ENCODE measurements at regions not wholly inside any gene's neighbourhood (a gene's known extent, or its start where the extent isn't known, plus 50 kb on each side); places are given as distances from the start of the nearest gene placed in this dataset.

GRCh38 chr4:15344041-15344440 is 83.8 kb upstream of the C1QTNF7 start:
- no peak overlapping the region for H2AFZ ChIP-seq (ENCODE audit: insufficient read depth, low read depth, low read length, poor library complexity, severe bottlenecking)
- no peak overlapping the region for H3K27ac Mint-ChIP-seq
- no peaks in the 10 kb centered on the region for H3K9me3 Mint-ChIP-seq
- no peaks in the 10 kb centered on the region for H3K36me3 Mint-ChIP-seq
- no peak overlapping the region for H3K27ac ChIP-seq (ENCODE audit: low read depth in 1 of 2, low read length in 2 of 2)
- H3K4me3 Mint-ChIP-seq: no peak overlapping the region
- H3K4me3 ChIP-seq (replicated peaks in 1 of 3; ENCODE audit: low read depth in 2 of 3, low read length in 3 of 3): no peak overlapping the region
- DNase-seq: no peak
- TF ChIP-seq, protein P1, sequence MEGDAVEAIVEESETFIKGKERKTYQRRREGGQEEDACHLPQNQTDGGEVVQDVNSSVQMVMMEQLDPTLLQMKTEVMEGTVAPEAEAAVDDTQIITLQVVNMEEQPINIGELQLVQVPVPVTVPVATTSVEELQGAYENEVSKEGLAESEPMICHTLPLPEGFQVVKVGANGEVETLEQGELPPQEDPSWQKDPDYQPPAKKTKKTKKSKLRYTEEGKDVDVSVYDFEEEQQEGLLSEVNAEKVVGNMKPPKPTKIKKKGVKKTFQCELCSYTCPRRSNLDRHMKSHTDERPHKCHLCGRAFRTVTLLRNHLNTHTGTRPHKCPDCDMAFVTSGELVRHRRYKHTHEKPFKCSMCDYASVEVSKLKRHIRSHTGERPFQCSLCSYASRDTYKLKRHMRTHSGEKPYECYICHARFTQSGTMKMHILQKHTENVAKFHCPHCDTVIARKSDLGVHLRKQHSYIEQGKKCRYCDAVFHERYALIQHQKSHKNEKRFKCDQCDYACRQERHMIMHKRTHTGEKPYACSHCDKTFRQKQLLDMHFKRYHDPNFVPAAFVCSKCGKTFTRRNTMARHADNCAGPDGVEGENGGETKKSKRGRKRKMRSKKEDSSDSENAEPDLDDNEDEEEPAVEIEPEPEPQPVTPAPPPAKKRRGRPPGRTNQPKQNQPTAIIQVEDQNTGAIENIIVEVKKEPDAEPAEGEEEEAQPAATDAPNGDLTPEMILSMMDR (IDR thresholded peaks at IDR 0.05): no peak
- H3K79me2 ChIP-seq (ENCODE audit: insufficient read depth, low read length): no peaks in the 10 kb centered on the region
- H3K4me1 ChIP-seq (ENCODE audit: control insufficient read depth in 1 of 2, insufficient read depth in 2 of 2, low read length in 2 of 2): peaks cover 1% of the 10 kb centered on the region in 2 donors
- H3K36me3 ChIP-seq (replicated peaks in 1 of 2; ENCODE audit: control insufficient read depth in 1 of 2, insufficient read depth in 2 of 2, low read length in 2 of 2): no peaks in the 10 kb centered on the region
- no peak overlapping the region for H3K9ac ChIP-seq (ENCODE audit: insufficient read depth, low read length, poor library complexity, severe bottlenecking)
- peaks cover under 1% of the 10 kb centered on the region for H3K4me1 Mint-ChIP-seq
- H3K4me2 ChIP-seq (replicated peaks; ENCODE audit: extremely low read depth, low read length, poor library complexity, severe bottlenecking): no peak overlapping the region
- intact Hi-C loops (cut with micrococcal nuclease): no loop called here
- no peaks in the 10 kb centered on the region for H3K27me3 ChIP-seq (ENCODE audit: control insufficient read depth in 2 of 2, insufficient read depth in 2 of 2, low read length in 2 of 2)
- no peaks in the 10 kb centered on the region for H4K20me1 ChIP-seq (ENCODE audit: insufficient read depth, low read length)
- H3K27me3 Mint-ChIP-seq (ENCODE audit: low read depth in 3 of 3): peaks cover 0 to 3% (median 2%) of the 10 kb centered on the region in 3 donors
- WGBS (ENCODE audit: insufficient coverage): 85% methylated on average over 2 of the region's 2 CpGs
- H3K9me3 ChIP-seq (replicated peaks in 1 of 2; ENCODE audit: control insufficient read depth in 1 of 2, insufficient read depth in 1 of 2, low read length in 2 of 2): no peaks in the 10 kb centered on the region

- intact Hi-C loops (cut with micrococcal nuclease): no loop called here
- H3K9ac ChIP-seq (ENCODE audit: insufficient read depth, low read length, poor library complexity, severe bottlenecking): no peak overlapping the region
- H3K4me2 ChIP-seq (replicated peaks; ENCODE audit: extremely low read depth, low read length, poor library complexity, severe bottlenecking): no peak overlapping the region
- peaks cover 0 to 3% (median 0%) of the 10 kb centered on the region in 7 donors for H3K9me3 Mint-ChIP-seq
- H3K27ac ChIP-seq (ENCODE audit: low read depth in 1 of 2, low read length in 2 of 2): no peak overlapping the region
- H4K20me1 ChIP-seq (ENCODE audit: insufficient read depth, low read length): no peaks in the 10 kb centered on the region
- DNase-seq: no peak
- H2AFZ ChIP-seq (ENCODE audit: insufficient read depth, low read depth, low read length, poor library complexity, severe bottlenecking): no peak overlapping the region
- H3K4me1 Mint-ChIP-seq: peaks cover 9% of the 10 kb centered on the region
- H3K27me3 Mint-ChIP-seq (ENCODE audit: low read depth in 3 of 3): peaks cover 0 to 3% (median under 1%) of the 10 kb centered on the region in 3 donors
- WGBS (ENCODE audit: insufficient coverage): 63% methylated on average over 3 of the region's 3 CpGs
- H3K9me3 ChIP-seq (replicated peaks in 1 of 2; ENCODE audit: control insufficient read depth in 1 of 2, insufficient read depth in 1 of 2, low read length in 2 of 2): no peaks in the 10 kb centered on the region
- H3K27ac Mint-ChIP-seq: no peak overlapping the region
- peaks cover 4 to 5% of the 10 kb centered on the region in 2 donors for H3K4me1 ChIP-seq (ENCODE audit: control insufficient read depth in 1 of 2, insufficient read depth in 2 of 2, low read length in 2 of 2)
- H3K79me2 ChIP-seq (ENCODE audit: insufficient read depth, low read length): no peaks in the 10 kb centered on the region
- no peaks in the 10 kb centered on the region for H3K36me3 ChIP-seq (replicated peaks in 1 of 2; ENCODE audit: control insufficient read depth in 1 of 2, insufficient read depth in 2 of 2, low read length in 2 of 2)
- no peaks in the 10 kb centered on the region for H3K36me3 Mint-ChIP-seq
- no peak overlapping the region for H3K4me3 ChIP-seq (replicated peaks in 1 of 3; ENCODE audit: low read depth in 2 of 3, low read length in 3 of 3)
- no peaks in the 10 kb centered on the region for H3K27me3 ChIP-seq (ENCODE audit: control insufficient read depth in 2 of 2, insufficient read depth in 2 of 2, low read length in 2 of 2)
- no peak overlapping the region for H3K4me3 Mint-ChIP-seq
- TF ChIP-seq, protein P1 (IDR thresholded peaks at IDR 0.05): no peak
Measured at GRCh38 chr4:15345134-15345533, 82.7 kb upstream of the C1QTNF7 start.

Measured in CD14-positive monocyte (primary cell).